Type B pancreatic cell (in vitro differentiated cells): ENCODE measurements at regions not wholly inside any gene's neighbourhood (a gene's known extent, or its start where the extent isn't known, plus 50 kb on each side); places are given as distances from the start of the nearest gene placed in this dataset.

Experiments
- DNase-seq: peaks from one replicate; pipeline ENCODE4 v3.0.0; 2021; ENCODE audit warnings: mixed read lengths; ENCODE audit not compliant: unreplicated experiment; ENCODE audit errors: extremely low spot score
- H3K27ac Mint-ChIP-seq: 2 replicates; pipeline ENCODE4 v1.8.0; 2021; ENCODE audit warnings: mild to moderate bottlenecking, mixed read lengths
- H3K27me3 Mint-ChIP-seq: 2 replicates; pipeline ENCODE4 v1.8.0; 2021; ENCODE audit warnings: mixed read lengths
- H3K36me3 Mint-ChIP-seq: 2 replicates; pipeline ENCODE4 v1.8.0; 2021; ENCODE audit warnings: mixed read lengths
- H3K4me1 Mint-ChIP-seq: one replicate; pipeline ENCODE4 v1.8.0; 2021; ENCODE audit warnings: mixed read lengths; ENCODE audit not compliant: unreplicated experiment
- H3K4me3 Mint-ChIP-seq: 2 replicates; pipeline ENCODE4 v1.8.0; 2021; ENCODE audit warnings: mild to moderate bottlenecking, mixed read lengths
- H3K9me3 Mint-ChIP-seq: 2 replicates; pipeline ENCODE4 v1.8.0; 2021; ENCODE audit warnings: mixed read lengths
- TF ChIP-seq, protein P1 (sequence below): fragments of 200-600 bp; sonication (generic); conservative IDR thresholded peaks from 2 replicates; pipeline ENCODE4 v1.5.0; 2021; ENCODE audit warnings: antibody characterized with exemption, mild to moderate bottlenecking

DNA sequence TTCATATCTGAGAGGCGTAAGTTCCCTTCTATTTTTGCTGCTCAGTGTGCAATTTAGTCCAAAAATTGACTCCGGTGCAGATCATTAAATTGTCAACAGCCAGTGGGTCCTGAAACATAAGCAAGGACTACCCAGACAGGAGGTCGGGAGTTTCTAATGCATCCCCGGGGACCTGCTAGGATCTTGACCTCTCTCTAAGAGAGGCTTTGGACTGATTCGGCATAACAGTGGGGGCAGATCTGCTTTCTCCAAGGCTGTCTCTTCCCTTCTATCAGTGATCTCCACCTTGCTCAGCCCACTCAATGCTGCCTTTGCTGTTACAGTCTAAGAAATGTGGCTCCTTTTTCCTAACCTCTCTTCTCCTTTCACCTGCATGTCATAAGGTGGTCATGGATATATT, 199.1 kb upstream of the NRP1 start:
- Mint-ChIP-seq H3K4me3 (no peak overlapping the region), H3K9me3 (no peaks in the 10 kb centered on the region)

DNA sequence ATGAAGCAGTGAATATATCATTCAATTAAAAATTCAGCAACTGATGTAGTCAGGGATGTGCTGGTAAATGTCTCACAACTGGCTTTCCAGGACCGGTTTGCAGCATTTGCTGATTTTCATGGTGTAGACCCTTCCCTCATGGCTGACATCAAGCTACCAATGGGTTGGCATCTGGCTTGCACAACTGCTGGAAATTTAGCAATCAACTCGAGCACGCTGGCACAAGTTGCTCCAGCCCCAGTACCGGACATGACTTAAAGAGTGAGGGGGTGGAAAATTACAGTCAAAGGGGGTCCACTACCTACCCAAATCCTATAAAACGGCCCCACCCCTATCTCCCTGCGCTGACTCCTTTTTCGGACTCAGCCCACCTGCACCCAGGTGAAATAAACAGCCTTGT, 198.4 kb upstream of the NRP1 start:
- Mint-ChIP-seq H3K27me3 (peaks cover 35% of the 10 kb centered on the region), H3K4me3 (no peak overlapping the region), H3K36me3 (no peaks in the 10 kb centered on the region), H3K27ac (no peak overlapping the region), H3K4me1 (peaks cover 27% of the 10 kb centered on the region), H3K9me3 (no peaks in the 10 kb centered on the region)
- DNase-seq, result no peak
- TF ChIP-seq, protein P1, sequence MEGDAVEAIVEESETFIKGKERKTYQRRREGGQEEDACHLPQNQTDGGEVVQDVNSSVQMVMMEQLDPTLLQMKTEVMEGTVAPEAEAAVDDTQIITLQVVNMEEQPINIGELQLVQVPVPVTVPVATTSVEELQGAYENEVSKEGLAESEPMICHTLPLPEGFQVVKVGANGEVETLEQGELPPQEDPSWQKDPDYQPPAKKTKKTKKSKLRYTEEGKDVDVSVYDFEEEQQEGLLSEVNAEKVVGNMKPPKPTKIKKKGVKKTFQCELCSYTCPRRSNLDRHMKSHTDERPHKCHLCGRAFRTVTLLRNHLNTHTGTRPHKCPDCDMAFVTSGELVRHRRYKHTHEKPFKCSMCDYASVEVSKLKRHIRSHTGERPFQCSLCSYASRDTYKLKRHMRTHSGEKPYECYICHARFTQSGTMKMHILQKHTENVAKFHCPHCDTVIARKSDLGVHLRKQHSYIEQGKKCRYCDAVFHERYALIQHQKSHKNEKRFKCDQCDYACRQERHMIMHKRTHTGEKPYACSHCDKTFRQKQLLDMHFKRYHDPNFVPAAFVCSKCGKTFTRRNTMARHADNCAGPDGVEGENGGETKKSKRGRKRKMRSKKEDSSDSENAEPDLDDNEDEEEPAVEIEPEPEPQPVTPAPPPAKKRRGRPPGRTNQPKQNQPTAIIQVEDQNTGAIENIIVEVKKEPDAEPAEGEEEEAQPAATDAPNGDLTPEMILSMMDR, result no peak

More for the DNA sequence above, 199.1 kb upstream of the NRP1 start:
- Mint-ChIP-seq H3K4me1 (peaks cover 27% of the 10 kb centered on the region), H3K27ac (no peak overlapping the region), H3K36me3 (no peaks in the 10 kb centered on the region), H3K27me3 (peaks cover 33% of the 10 kb centered on the region)
- no peak for DNase-seq
- TF ChIP-seq, protein P1, result no peak

DNA sequence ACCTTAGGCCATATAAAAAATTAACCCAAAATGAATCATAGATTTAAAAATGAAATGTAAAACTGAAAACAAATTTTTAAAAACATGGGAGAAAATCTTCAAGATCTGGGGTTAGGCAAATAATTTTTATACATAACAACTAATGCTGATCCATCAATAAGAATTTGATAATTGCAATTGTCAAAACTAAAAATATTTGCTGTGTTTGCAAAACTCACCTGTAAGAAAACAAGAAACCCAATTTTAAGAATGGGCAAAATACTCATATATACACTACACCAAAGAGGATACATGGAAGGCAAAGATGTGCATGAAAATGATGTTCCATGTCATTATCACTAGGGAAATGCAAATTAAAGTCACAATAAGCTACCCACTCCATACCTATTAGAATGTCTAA, 194.8 kb upstream of the NRP1 start:
- no peak for DNase-seq
- no peak overlapping the region for H3K4me3 Mint-ChIP-seq
- peaks cover 15% of the 10 kb centered on the region for H3K4me1 Mint-ChIP-seq
- no peak overlapping the region for H3K27ac Mint-ChIP-seq
- H3K36me3 Mint-ChIP-seq, result no peaks in the 10 kb centered on the region
- H3K9me3 Mint-ChIP-seq, result no peaks in the 10 kb centered on the region
- H3K27me3 Mint-ChIP-seq, result peaks cover 52% of the 10 kb centered on the region
- TF ChIP-seq, protein P1, result no peak

DNA sequence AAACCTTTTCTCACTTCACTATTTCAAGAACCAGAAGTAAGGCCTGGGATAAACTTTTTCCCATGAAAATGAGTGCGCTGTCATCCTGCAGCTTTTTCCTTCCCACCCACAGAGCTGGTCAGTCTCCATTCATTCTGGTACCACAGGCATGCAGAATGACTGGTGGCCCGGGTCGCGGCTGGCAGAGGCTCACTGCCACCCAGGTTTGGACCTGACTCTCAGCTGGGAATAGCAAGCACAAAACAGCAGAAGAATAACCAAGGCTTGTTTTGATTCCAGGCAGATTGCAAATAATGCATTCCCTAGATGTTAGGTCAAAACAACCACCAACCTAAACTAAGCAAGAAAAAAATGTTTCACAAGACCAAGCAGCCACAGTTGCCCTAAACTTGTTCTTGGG, 190.5 kb upstream of the NRP1 start:
- Mint-ChIP-seq H3K36me3 (no peaks in the 10 kb centered on the region), H3K4me3 (no peak overlapping the region), H3K27ac (no peak overlapping the region), H3K4me1 (peaks cover 24% of the 10 kb centered on the region), H3K9me3 (no peaks in the 10 kb centered on the region), H3K27me3 (peaks cover 64% of the 10 kb centered on the region)
- DNase-seq, result no peak
- TF ChIP-seq, protein P1, result no peak

DNA sequence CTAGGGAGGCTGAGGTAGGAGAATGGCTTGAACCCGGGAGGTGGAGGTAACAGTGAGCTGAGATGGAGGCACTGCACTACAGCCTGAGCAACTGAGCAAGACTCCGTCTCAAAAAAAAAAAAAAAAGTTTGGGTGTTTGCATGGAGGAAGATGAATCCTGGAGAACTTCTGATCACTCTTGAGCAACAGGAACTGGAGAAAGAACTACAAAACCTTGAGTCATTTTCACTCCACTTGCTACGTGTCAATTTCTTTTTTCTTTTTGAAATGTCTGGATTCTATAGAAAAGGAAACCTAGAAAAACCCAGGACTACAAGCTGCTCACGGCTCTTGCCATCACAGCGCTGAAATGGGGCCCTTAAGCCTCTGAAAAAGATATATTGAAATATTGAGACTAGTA, 189.6 kb upstream of the NRP1 start:
- no peak for DNase-seq
- TF ChIP-seq, protein P1, result no peak
- Mint-ChIP-seq H3K4me3 (no peak overlapping the region), H3K36me3 (no peaks in the 10 kb centered on the region), H3K9me3 (no peaks in the 10 kb centered on the region), H3K27me3 (peaks cover 59% of the 10 kb centered on the region), H3K27ac (no peak overlapping the region), H3K4me1 (peaks cover 24% of the 10 kb centered on the region)

DNA sequence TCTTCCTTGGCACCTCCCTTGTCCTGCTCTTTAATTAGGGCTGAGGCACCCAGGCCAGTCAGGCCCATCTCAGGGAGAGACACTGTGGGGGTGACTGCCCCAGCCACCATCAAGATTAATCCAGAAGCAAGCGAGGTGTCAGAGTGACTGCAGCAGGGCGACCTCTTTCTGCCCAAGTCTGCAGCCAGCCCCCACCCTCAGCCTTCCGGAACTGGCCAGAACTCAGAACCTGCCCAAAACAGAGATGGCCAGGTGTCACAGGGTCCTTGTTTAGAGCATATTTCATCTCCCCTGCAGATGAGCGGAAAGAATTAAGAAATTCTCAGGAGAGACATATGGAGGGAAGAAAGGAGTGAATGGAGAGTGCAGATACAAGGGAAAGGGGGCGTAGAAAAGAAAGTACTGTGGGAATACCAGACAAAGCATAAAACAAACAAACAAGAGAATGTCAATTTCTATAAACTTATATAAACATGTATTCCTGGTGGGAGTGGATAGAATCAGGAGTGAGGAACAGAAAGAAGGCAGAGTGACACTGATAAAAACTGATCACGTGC, 188.8 kb upstream of the NRP1 start:
- Mint-ChIP-seq H3K9me3 (no peaks in the 10 kb centered on the region), H3K27me3 (peaks cover 65% of the 10 kb centered on the region), H3K27ac (no peak overlapping the region), H3K4me1 (peaks cover 24% of the 10 kb centered on the region), H3K4me3 (no peak overlapping the region), H3K36me3 (no peaks in the 10 kb centered on the region)
- no peak for DNase-seq
- TF ChIP-seq, protein P1, result no peak
